ENCODE measurements at regions not wholly inside any gene's neighbourhood (a gene's known extent, or its start where the extent isn't known, plus 50 kb on each side); places are given as distances from the start of the nearest gene placed in this dataset.

DNA sequence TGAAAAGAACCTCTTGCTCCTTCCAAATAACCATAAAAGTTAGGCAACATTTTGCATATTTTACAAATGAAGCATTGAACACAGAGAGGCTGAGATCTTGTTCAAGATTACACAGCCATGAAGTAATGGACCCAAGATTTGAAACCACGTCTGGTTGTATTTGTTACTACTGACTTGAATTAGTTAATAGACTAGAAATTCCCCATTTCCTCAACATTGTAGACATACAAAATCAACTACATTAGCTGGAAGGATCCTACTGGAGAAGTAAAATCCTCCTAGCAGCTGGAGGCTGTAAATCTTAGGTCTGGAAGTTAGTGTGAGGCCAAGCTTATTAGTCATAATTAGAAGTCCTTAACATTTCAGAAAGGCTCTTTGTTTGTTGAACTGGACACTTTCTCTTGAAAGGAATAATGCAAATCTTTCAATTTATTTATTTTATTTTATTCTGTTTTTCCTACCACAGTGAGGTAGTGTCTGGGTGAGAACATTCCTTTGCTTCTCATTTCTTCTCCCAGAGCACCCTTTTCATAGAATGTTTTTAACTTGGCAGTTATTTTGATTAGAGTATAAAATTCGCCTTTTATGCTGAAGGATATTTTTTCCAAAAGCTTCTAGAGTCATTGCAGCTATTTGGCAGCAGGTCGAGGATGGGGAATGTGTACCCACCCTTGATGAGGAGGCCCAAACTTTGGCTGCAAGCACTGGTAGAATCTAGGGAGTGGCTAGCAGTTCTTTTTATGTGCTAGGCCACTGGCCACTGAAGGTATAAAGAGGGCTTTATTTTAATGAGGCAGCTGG lies 62.0 kb upstream of the CLNK start:
- no peak for TF ChIP-seq EZH2 (IDR thresholded peaks at IDR 0.05; ENCODE audit: borderline replicate concordance, low read depth, low read length, severe bottlenecking)
- TF ChIP-seq, protein P1, sequence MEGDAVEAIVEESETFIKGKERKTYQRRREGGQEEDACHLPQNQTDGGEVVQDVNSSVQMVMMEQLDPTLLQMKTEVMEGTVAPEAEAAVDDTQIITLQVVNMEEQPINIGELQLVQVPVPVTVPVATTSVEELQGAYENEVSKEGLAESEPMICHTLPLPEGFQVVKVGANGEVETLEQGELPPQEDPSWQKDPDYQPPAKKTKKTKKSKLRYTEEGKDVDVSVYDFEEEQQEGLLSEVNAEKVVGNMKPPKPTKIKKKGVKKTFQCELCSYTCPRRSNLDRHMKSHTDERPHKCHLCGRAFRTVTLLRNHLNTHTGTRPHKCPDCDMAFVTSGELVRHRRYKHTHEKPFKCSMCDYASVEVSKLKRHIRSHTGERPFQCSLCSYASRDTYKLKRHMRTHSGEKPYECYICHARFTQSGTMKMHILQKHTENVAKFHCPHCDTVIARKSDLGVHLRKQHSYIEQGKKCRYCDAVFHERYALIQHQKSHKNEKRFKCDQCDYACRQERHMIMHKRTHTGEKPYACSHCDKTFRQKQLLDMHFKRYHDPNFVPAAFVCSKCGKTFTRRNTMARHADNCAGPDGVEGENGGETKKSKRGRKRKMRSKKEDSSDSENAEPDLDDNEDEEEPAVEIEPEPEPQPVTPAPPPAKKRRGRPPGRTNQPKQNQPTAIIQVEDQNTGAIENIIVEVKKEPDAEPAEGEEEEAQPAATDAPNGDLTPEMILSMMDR (IDR thresholded peaks at IDR 0.05; ENCODE audit: borderline replicate concordance, extremely low read depth, low read length, poor library complexity, severe bottlenecking), result no peak
- H3K36me3 ChIP-seq (ENCODE audit: insufficient read depth, low read length), result no peaks in the 10 kb centered on the region
- no peak overlapping the region for H2AFZ ChIP-seq (ENCODE audit: low read depth, low read length)
- no peaks in the 10 kb centered on the region for H3K4me1 ChIP-seq (ENCODE audit: insufficient read depth, low read length)
- H3K9ac ChIP-seq (ENCODE audit: low read depth, low read length), result no peak overlapping the region
- no peaks in the 10 kb centered on the region for H3K79me2 ChIP-seq (ENCODE audit: insufficient read depth, low read length)
- no peak for ATAC-seq (ENCODE audit: insufficient read depth, low read depth)
- no peaks in the 10 kb centered on the region for H3K27me3 ChIP-seq (ENCODE audit: insufficient read depth, low read length, poor library complexity)
- no peak overlapping the region for H3K4me2 ChIP-seq (ENCODE audit: insufficient read depth, low read length)
- DNase-seq, result no peak
- H4K20me1 ChIP-seq (ENCODE audit: insufficient read depth, low read length), result no peaks in the 10 kb centered on the region
- H3K4me3 ChIP-seq (ENCODE audit: low read depth in 1 of 2, low read length in 2 of 2), result no peak overlapping the region
- H3K27ac ChIP-seq (ENCODE audit: low read length), result no peak overlapping the region
- no peaks in the 10 kb centered on the region for H3K9me3 ChIP-seq (ENCODE audit: insufficient read depth, low read length, severe bottlenecking)

DNA sequence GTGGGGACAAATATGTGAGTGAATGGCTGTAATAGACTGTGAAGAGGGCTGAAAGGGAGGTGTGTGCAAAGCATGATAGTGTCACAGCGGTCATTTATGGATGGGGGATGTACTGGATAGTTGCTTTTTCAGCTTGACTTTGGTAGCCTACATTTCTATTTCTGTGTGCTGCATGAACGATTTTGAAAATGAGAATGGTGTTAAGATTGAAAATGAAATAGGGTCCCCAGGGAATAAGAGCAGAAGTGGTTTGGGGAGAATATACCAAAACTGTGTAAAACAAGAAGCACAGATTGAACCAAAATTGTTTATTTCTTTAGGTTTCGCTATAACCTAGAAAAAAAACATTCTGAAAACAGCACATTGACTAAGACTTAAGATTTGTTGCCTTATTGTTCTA lies 58.8 kb upstream of the CLNK start:
- no peaks in the 10 kb centered on the region for H3K36me3 ChIP-seq (ENCODE audit: insufficient read depth, low read length)
- H3K79me2 ChIP-seq (ENCODE audit: insufficient read depth, low read length), result no peaks in the 10 kb centered on the region
- DNase-seq (no peak), ATAC-seq (ENCODE audit: insufficient read depth, low read depth) (no peak)
- TF ChIP-seq, protein P1 (IDR thresholded peaks at IDR 0.05; ENCODE audit: borderline replicate concordance, extremely low read depth, low read length, poor library complexity, severe bottlenecking), result no peak
- no peak for TF ChIP-seq EZH2 (IDR thresholded peaks at IDR 0.05; ENCODE audit: borderline replicate concordance, low read depth, low read length, severe bottlenecking)
- H3K4me2 ChIP-seq (ENCODE audit: insufficient read depth, low read length), result no peak overlapping the region
- H3K9ac ChIP-seq (ENCODE audit: low read depth, low read length), result no peak overlapping the region
- H3K27me3 ChIP-seq (ENCODE audit: insufficient read depth, low read length, poor library complexity), result no peaks in the 10 kb centered on the region
- H3K27ac ChIP-seq (ENCODE audit: low read length), result no peak overlapping the region
- no peaks in the 10 kb centered on the region for H3K9me3 ChIP-seq (ENCODE audit: insufficient read depth, low read length, severe bottlenecking)
- H3K4me3 ChIP-seq (ENCODE audit: low read depth in 1 of 2, low read length in 2 of 2), result no peak overlapping the region
- H4K20me1 ChIP-seq (ENCODE audit: insufficient read depth, low read length), result no peaks in the 10 kb centered on the region
- H2AFZ ChIP-seq (ENCODE audit: low read depth, low read length), result no peak overlapping the region
- no peaks in the 10 kb centered on the region for H3K4me1 ChIP-seq (ENCODE audit: insufficient read depth, low read length)

DNA sequence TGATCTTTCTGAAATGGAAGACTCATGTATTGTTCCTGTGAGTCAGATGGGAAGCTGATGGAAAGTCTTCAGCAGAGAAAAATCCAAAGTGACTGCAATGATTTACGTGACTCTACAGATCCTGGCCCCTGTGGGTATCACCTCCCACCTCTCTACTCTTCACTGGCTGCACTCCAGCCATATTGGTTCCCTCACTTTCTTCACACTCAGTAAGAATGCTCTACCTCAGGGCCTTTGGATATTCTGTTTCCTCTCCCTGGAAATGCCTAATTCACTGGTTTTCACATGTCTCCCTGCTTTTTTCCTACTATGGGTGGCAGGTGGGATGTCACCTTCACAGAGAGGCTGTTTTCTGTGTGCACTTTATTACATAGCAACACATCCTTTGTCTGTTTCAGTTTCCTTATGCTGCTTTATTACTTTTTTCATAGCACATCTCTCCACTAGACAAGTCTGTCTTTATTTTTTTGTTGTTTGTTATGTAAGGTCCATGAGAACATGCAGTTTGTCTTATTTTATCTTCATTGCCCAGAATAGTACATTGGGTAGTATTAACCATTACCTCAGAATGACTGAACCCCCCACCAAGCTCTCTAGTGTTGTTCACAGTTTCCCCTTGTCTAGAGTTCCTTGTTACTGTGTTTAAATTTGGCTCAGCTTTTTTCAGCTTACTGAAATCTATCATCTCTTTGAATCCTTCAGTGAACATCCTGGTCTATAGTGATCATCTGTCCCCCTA lies 57.6 kb upstream of the CLNK start:
- no peak overlapping the region for H3K27ac ChIP-seq (ENCODE audit: low read length)
- H3K79me2 ChIP-seq (ENCODE audit: insufficient read depth, low read length), result no peaks in the 10 kb centered on the region
- no peaks in the 10 kb centered on the region for H3K4me1 ChIP-seq (ENCODE audit: insufficient read depth, low read length)
- H2AFZ ChIP-seq (ENCODE audit: low read depth, low read length), result no peak overlapping the region
- H3K27me3 ChIP-seq (ENCODE audit: insufficient read depth, low read length, poor library complexity), result no peaks in the 10 kb centered on the region
- TF ChIP-seq EZH2 (IDR thresholded peaks at IDR 0.05; ENCODE audit: borderline replicate concordance, low read depth, low read length, severe bottlenecking), result no peak
- TF ChIP-seq, protein P1 (IDR thresholded peaks at IDR 0.05; ENCODE audit: borderline replicate concordance, extremely low read depth, low read length, poor library complexity, severe bottlenecking), result no peak
- DNase-seq (no peak), ATAC-seq (ENCODE audit: insufficient read depth, low read depth) (no peak)
- H4K20me1 ChIP-seq (ENCODE audit: insufficient read depth, low read length), result no peaks in the 10 kb centered on the region
- H3K9me3 ChIP-seq (ENCODE audit: insufficient read depth, low read length, severe bottlenecking), result no peaks in the 10 kb centered on the region
- H3K9ac ChIP-seq (ENCODE audit: low read depth, low read length), result no peak overlapping the region
- H3K36me3 ChIP-seq (ENCODE audit: insufficient read depth, low read length), result no peaks in the 10 kb centered on the region
- H3K4me2 ChIP-seq (ENCODE audit: insufficient read depth, low read length), result no peak overlapping the region
- no peak overlapping the region for H3K4me3 ChIP-seq (ENCODE audit: low read depth in 1 of 2, low read length in 2 of 2)

Data from DND-41 (cell line).